NCI-H748 (cell line): ENCODE measurements at regions not wholly inside any gene's neighbourhood (a gene's known extent, or its start where the extent isn't known, plus 50 kb on each side); places are given as distances from the start of the nearest gene placed in this dataset.
"Not testable (repeated sequence)": the region's sequence is repeated elsewhere in the genome, so short reads cannot be mapped to it uniquely, and the experiment has no call there.

Experiments used
- DNase-seq: peaks from one replicate; lab custom pipeline; 2025; ENCODE audit not compliant: unreplicated experiment; lab: John Stamatoyannopoulos, UW

DNA sequence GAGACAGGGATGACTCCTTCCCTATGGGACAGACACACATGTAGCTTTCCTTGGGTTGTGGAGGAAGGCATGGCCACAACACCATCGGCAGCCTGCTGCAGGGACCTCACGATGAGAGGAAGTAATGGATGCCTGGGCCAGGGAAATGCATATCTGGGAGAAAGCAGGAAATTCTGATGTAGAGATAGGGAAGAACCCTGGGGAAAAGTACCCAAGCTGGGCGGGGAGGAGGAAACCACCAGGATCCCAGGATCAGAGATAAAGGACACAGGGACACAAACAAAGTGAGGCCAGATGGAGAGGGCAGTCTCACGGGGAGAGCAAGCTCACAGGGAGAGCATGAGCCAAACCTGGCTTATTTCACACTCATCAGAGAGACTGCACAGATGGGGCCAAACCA lies 294.7 kb upstream of the TEKT4 start:
- not testable (repeated sequence) for DNase-seq

DNA sequence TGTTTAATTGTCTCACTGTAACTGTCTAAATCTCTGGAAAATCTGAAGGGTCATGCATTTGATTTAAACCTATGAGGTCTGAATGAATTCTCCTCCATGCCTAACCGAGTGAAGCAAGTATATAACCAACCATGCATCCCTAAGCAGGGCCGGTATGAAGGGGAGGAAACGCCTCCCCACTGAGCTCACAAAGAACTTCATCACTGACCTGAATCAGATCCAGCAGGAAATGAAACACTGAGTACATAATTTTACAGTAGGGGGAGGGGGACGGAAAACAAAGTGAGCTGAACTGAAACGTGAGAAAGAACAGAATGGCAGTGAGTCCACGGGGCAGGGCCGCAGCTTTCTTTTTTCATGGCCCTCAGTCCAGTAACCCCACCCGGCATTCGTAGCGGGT lies 294.1 kb upstream of the TEKT4 start:
- DNase-seq: peak; percentile 63

- DNase-seq: not testable (repeated sequence)
Measured at GRCh38 chr2:94579221-94579620, 292.0 kb upstream of the TEKT4 start.

DNA sequence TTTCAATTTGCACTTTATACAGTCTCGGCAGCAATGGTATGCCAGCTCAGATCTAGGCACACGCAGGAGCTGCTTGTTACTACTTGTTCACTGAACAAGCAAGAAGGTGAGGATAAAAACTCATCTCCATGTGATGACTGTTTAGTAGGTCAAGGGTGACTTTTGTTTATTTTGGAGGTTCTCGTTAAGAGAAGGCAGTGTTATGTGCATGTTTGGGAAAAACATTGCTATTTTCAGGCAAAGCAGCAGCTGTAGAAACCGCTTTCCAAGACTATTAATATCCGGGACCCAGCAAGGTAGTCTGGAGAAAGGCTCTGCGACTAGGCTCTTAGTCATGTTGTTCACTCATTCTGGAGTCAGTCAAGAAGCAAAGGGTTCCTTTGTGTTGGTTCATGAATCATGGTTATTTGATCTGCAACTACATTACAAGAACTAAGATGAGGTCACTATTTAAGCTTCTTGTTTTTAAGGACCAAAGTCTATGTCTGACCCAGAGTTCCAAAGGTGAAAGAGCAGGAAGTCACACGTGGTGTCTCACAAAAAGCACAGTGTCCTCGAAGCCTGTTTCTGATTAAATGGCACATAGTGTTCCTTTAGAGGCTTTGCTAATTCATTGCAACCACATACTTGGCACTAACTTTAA lies 288.0 kb upstream of the TEKT4 start:
- not testable (repeated sequence) for DNase-seq

DNA sequence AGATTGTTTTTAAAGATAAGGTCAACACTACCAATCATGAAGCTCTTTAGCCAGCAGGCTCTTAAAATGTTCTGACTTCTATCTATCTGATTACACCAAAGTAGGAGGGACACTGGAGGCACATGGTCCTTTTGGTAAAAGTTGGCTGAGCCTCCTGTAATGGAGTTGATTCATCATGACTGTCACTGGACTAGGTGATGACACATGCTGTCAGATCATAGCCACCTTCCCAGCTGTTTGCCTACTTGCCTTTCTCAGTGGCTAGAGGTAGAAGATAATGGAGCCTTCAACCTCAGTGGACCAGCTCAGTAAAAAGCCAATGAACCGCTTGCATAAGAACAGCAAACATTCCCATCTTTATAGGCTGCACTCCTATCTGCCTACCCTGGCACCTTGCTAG lies 286.7 kb upstream of the TEKT4 start:
- DNase-seq: not testable (repeated sequence)

DNA sequence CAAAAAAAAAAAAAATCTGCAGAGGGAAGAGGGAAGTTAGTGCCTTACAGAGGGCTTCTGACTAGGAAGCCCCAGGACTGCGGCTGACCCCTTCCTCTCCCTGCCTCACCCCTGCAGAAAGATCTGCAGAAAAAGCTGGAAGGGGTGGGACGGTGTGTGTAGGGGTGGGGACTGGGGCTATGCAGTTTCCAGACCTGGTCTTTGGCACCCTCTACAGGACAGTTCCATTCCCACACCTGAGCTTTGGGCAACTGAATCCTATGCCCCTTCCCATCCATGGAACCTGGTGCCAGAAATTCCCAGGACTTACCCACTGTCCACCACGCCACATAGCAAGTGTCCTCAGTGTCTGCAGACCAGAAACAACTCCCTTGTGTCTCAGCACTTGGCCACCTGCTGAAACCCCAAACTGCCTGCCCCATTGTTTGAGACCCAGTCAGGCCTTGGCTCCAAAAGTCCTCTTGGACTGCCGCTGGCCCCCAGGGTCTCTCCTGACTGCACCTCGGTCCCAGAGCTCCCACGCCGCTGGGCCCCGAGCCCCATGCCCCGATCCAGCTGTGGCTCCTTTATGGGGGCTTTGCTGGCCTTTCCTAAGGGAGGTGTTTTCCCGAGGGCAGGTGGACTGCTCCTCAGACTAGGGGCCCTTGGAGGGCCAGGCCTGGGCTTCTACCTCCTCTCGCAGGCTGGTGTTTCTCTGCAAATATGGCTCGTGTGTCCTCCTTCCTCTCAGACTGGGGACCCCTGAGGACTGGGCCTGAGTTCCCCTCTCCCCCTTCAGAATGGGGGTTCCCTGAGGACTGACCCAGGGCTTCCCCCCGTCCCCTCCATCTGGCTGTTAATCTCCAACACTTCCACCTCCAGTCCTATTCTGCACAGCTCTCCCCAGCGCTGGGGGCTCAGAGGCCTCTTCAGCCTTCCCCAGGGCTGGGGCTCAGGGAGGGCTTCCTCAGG lies 284.9 kb upstream of the TEKT4 start:
- DNase-seq: peak; percentile 45

DNA sequence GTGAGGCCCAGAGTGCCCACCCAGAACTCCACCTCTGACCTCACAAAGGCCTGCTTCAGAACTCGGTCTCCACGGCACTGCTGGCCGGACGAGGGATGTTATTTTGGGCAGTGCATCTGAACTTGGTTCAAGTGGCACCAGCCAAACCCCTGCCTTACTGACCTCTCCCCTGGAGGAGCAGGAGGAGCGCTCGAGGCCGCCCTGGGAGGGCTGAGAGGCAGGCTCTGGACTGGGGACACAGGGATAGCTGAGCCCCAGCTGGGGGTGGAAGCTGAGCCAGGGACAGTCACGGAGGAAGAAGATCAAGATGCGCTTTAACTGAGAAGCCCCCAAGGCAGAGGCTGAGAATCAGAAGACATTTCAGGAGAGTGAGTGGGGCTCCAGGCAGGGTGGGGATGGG lies 284.2 kb upstream of the TEKT4 start:
- DNase-seq: not testable (repeated sequence)

GRCh38 chr2:94594019-94594836 lies 277.0 kb upstream of the TEKT4 start:
- DNase-seq: not testable (repeated sequence)

- DNase-seq: not testable (repeated sequence)
Measured at GRCh38 chr2:94595956-94596355, 275.3 kb upstream of the TEKT4 start.

- not testable (repeated sequence) for DNase-seq
Measured at GRCh38 chr2:94598075-94598713, 273.0 kb upstream of the TEKT4 start.

- DNase-seq: not testable (repeated sequence)
Measured at GRCh38 chr2:94600929-94601328, 270.3 kb upstream of the TEKT4 start.

DNA sequence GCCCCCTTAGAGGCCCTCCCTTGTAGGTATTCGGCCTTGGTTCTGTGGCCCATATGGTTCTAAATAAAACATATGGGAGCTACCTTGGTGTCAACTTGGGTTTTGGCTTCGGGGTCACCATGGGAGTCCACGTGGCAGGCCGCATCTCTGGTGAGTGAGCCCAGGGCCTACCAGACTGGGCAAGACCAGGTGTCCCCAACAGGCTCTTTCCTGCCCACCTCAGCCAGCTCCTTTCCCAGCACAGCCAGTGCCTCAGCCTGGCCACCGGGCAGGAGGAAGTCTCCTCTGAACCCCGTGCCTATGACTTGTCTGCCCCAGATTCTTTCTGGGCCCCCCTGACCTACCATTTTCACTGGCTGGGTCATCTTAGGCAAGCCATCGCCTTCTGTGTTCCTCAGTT lies 268.8 kb upstream of the TEKT4 start:
- DNase-seq: no peak

DNA sequence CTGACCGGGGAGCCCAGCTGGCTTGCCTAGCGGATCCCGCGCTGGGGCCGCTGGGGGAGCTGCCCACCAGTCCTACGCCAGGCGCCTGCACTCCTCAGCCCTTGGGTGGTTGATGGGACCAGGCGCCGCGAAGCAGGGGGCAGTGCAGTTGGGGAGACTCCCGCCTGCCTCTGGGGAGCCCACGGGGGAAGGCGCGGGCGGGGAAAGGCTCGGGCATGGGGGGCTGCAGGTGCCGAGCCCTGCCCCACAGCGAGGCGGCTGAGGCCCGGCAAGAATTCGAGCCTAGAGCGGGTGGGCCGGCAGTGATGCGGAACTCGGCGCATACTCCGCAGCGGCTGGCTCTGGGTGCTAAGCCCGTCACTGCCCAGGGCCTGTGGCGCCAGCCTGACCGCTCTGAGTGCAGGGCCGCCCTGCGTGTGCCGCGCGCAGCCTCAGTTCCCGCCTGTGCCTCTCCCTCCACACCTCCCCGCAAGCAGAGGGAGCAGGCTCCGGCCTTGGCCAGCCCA lies 249.1 kb upstream of the TEKT4 start:
- DNase-seq: no peak

DNA sequence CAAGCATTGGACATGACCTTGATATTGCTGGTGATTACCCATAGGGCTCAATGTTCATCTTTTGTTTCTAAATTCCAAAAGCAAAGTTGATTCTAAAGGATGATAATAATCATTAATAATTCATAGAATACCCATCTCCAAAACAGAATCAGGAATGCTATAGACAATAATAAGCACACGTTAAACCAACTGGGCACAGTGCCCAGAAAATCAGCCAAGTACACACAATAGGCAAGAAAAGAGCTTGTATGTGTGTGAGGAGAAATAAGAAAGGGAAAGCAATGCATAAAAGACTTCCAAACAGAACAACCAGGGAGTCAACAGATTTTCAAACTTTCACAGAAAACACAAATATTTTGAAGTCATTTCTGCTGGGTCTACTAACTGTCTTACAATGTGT lies 242.3 kb upstream of the TEKT4 start:
- peak; percentile 65 for DNase-seq

GRCh38 chr2:94641397-94641796 lies 229.8 kb upstream of the TEKT4 start:
- not testable (repeated sequence) for DNase-seq

- peak; percentile 51 for DNase-seq
Measured at GRCh38 chr2:94652131-94652530, 219.1 kb upstream of the TEKT4 start.

DNA sequence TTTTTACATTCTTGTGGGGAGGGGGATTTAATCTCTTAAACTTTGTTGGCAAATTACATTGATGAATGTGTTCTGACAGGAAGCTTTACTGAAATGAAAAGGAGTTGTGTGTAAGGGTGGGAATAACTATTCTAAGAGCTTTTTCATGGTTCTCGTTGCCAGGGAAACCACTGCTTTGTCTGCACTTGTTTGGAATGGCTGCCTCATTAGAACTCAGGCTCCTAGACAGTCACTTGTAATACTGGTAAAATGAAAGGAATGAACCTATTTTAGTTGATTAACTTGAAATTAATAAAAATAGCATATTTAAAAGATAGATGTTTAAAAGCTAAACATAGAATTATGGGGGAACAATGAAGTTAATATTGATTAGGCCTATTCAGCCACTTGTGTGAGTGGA lies 201.4 kb upstream of the TEKT4 start:
- peak; percentile 72 for DNase-seq

- DNase-seq: not testable (repeated sequence)
Measured at GRCh38 chr2:94694236-94694635, 177.0 kb upstream of the TEKT4 start.

DNA sequence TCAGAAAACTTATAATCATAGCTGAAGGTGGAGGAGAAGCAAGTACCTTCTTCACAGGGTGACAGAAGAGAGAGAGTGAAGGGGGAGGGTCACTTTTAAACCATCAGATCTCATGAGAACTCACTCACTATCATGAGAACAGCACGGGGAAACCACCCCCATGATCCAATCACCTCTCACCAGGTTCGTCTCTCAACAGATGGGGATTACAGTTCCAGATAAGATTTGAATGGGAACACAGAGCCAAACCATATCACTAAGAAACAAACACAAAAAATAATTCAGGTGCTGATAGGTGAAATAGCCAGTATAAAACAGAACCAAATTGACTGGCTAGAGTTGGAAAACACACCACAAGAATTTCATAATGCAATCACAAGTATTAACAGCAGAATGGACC lies 162.2 kb upstream of the TEKT4 start:
- DNase-seq: not testable (repeated sequence)

DNA sequence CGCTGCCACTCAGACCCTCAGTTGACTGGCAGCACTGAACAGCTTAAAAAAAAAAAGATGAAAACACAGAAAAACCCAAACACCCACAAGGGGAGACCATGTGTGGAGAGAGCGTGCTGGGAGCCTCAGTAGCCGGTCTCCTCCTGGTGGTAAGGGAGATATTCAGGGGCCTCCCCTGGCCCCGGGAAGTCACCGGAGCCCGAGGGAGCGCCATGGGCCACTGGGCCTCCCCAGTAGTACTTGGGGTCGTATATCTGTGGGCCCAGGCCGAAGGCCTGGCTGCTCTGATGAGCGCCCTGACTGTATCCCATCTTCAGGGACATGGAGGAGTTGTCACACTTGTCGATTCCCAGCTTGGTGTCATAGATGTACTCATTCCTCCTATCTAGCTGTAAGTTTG lies 145.7 kb upstream of the TEKT4 start:
- DNase-seq: no peak

DNA sequence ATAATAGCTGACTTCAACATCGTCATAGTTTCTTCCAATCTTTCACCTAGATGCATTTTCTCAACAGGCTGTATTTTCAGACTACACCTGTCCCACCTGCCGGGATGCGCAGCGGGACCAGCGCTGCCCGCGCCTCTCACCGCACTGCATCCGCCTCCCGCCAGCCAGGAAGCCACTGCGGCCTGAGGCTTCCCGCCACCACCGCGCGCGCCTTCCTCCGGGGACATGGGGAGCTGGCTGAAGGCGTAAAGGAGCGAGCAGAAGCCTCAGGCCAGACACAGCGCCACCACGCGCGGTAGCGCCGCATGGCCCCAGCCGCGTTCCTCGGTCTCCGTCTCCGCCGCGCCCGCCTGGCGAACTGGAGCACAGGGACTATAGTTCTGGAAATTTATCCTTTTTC lies 135.7 kb upstream of the TEKT4 start:
- DNase-seq: not testable (repeated sequence)
